Choroid plexus epithelial cell (primary cell): ENCODE measurements at regions not wholly inside any gene's neighbourhood (a gene's known extent, or its start where the extent isn't known, plus 50 kb on each side); places are given as distances from the start of the nearest gene placed in this dataset.

ENCODE experiments used
- DNase-seq: peaks from one replicate; pipeline ENCODE4 v3.0.0-alpha.2; 2010; ENCODE audit warnings: low read depth
- H3K4me3 ChIP-seq: 2 replicates; pipeline ENCODE4 v1.5.1; 2011; ENCODE audit warnings: low read depth, mild to moderate bottlenecking, control low read depth, low read length, moderate library complexity
- TF ChIP-seq, protein P1 (sequence below): conservative IDR thresholded peaks from 2 replicates; pipeline ENCODE4 v1.5.1; 2011; ENCODE audit warnings: low read depth, mild to moderate bottlenecking, control low read depth, inconsistent platforms, low read length, moderate library complexity

DNA sequence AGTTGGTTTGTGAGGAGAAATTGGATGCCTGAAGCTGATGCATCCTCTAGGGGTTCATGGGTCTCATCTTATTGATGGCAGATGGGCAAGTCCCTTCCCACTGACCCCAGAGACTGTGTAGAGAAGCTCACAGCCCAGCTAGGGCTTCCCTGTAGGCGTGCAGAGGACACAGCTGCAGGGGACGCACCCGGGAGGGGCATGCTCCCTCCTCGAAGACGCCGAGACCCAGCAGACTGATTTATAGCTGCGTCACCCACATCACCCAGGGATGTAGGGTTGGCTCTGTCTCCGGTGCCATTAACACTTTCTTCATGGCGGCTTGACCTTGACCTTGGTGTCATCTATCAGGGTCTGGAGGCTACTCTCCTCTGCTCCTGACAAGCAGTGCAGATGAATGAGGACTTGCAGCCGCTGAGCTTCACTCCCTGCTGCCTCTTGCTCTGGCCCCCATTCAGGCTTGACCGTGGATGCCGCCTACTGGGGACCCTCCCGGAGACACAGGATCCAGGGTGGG, 549.7 kb downstream of the TCERG1L start:
- DNase-seq, result no peak
- no peak overlapping the region for H3K4me3 ChIP-seq
- TF ChIP-seq, protein P1, sequence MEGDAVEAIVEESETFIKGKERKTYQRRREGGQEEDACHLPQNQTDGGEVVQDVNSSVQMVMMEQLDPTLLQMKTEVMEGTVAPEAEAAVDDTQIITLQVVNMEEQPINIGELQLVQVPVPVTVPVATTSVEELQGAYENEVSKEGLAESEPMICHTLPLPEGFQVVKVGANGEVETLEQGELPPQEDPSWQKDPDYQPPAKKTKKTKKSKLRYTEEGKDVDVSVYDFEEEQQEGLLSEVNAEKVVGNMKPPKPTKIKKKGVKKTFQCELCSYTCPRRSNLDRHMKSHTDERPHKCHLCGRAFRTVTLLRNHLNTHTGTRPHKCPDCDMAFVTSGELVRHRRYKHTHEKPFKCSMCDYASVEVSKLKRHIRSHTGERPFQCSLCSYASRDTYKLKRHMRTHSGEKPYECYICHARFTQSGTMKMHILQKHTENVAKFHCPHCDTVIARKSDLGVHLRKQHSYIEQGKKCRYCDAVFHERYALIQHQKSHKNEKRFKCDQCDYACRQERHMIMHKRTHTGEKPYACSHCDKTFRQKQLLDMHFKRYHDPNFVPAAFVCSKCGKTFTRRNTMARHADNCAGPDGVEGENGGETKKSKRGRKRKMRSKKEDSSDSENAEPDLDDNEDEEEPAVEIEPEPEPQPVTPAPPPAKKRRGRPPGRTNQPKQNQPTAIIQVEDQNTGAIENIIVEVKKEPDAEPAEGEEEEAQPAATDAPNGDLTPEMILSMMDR, result no peak

DNA sequence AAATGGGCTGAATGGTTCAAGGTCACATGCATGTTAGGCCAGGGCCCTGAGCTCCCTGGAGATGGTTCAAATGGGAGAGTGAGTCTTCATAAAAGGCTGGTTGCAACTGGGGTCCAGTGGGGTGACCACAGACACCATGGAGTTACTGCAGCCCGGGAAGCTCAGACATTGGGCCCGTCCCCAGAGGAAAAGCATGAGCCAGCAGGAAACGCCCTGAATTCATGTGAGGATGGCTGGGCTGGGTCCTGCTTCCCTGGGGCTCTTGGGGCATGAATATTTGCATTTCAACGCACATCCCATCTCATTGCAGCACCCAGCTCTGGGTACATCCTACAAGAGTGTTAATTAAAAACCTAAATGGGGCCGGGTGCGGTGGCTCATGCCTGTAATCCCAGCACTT, 549.0 kb downstream of the TCERG1L start:
- TF ChIP-seq, protein P1, result no peak

DNA sequence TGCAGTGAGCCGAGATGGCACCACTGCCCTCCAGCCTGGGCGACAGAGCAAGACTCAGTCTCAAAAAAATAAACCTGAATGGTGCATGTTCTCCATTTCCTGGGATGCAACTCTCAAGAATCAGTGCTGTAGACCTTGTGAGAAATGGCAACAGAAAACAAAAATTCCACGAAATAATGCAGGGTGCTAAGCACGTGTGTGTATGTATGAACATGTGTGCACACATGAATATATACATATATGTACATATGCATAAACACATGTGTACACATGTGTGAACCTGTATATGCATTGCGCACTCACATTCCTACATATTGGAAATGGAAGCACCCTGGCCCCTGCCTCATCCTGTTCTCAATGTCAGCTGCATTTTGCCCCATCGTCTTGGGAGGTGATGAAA, 548.5 kb downstream of the TCERG1L start:
- no peak for DNase-seq
- TF ChIP-seq, protein P1, result no peak
- no peak overlapping the region for H3K4me3 ChIP-seq

More for the DNA sequence above, 549.0 kb downstream of the TCERG1L start:
- DNase-seq, result no peak
- H3K4me3 ChIP-seq, result no peak overlapping the region

DNA sequence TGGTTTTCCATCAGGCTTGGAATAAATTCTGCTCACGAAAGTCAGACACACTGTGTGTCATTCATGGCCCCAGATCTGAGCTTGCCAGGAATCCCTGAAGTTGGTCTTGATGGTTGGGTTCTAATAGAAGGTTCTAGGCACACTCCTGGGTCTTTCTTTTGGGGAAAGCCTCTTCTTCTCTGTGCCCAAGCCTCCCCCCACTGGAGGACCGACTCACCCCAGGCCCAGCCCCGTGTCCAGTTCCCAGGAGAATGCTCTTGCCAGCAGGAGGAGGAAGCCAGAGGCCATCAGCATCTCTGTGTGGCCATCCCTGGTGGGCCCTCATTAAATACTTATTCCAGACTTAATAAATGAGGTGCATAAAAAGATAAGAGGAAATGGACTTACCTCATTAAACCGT, 548.0 kb downstream of the TCERG1L start:
- H3K4me3 ChIP-seq, result no peak overlapping the region
- TF ChIP-seq, protein P1, result no peak
- DNase-seq, result no peak

DNA sequence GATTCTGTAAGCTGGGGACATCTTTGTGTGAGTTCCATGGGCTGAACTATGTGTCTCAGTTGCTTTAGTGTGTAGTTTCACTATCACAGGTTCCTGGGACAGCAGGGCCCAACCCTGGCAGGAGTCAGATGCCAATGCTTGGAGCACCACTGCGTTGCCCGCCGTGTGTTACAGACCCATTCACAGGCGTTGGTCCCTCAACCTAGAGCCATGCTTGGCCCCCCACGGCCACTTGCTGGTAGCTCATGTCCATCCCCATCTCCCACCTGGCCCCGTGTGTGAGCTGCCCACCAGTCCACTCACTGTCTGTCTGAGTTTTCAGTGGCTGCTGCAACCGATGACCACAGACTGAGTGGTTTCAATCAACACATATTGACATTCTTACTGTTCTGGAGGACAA, 546.9 kb downstream of the TCERG1L start:
- TF ChIP-seq, protein P1, result no peak
- DNase-seq, result no peak
- H3K4me3 ChIP-seq, result no peak overlapping the region

DNA sequence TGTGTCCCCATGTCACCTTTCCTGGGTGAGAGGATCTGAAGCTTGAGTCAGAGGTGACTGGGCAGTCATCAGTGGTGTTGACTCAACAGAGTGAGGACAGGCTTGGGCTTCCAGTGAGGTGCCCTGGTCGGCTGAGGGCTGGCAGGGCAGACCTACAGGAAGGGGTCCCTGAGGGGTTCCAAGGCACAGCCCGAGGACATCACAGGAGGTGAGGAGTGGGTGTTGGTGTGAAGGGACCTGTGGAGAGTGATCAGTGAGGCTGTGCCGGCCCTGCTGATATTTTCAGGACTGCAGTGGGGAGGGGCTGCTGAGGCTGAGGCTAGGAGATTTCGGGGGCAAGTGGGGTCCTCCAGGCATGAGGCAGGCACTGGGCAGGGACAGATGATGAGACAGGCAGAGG, 545.5 kb downstream of the TCERG1L start:
- TF ChIP-seq, protein P1, result no peak
- no peak overlapping the region for H3K4me3 ChIP-seq
- no peak for DNase-seq

DNA sequence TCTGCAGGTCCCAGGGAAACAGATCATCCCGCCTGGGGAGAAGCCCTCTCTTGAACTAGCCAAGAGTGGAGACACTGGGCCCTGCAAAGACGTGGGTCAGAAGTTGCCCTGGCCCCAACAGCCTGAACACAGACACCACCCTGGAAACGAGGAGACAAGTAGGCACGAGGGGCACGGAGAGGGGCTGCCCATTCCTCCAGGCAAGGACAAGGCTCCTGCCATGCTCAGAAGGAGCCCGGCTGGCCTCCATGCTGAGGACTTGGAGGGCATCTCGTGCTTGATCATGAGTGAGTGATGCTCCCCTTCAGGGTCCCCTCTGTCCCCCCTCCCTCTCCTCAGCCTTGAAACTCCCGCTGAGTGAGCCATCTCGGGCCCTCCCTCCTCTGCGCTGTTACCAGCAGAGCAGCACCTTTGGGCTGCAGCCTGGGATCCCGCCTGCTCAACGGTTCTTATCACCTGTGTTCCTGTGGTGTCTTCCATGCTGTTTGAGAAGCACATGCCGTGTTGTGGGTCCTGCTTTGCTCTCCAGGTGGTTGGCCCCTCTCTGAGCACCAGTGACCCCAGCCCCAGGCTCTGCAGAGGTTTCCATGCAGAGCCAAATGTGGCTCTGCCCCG, 544.3 kb downstream of the TCERG1L start:
- no peak overlapping the region for H3K4me3 ChIP-seq
- TF ChIP-seq, protein P1, result no peak
- DNase-seq, result no peak
